Adrenal gland (tissue), 7 donors: ENCODE measurements at regions not wholly inside any gene's neighbourhood (a gene's known extent, or its start where the extent isn't known, plus 50 kb on each side); places are given as distances from the start of the nearest gene placed in this dataset.

Experiments used
- DNase-seq, 7 donors: peaks; one replicate each; pipeline ENCODE4 v3.0.0-alpha.2; 2019 to 2020
- H3K27ac ChIP-seq, 5 donors: fragments of 200-600 bp; sonication (generic) in 4 of 5; 1 replicate in 3 of 5; 2 replicates in 2 of 5; pipeline versions ENCODE4 v1.5.1 to v1.8.0; 2016 to 2020; ENCODE audit warnings: mild to moderate bottlenecking in 1 of 5
- H3K27me3 ChIP-seq: fragments of 200-600 bp; 2 replicates; pipeline ENCODE4 v1.8.0; 2021
- H3K36me3 ChIP-seq, 2 donors: fragments of 200-600 bp; replicated peaks in 1 of 2; 1 replicate in 1 of 2; 2 replicates in 1 of 2; pipeline versions ENCODE4 v1.5.1 to v1.8.0; 2018 to 2022
- H3K4me1 ChIP-seq, 2 donors: fragments of 200-600 bp; replicated peaks in 1 of 2; 1 replicate in 1 of 2; 2 replicates in 1 of 2; pipeline versions ENCODE4 v1.5.1 to v1.8.0; 2018 to 2021
- H3K4me3 ChIP-seq, 4 donors: fragments of 200-600 bp; sonication (generic) in 3 of 4; one replicate each; pipeline ENCODE4 v1.5.1; 2016 to 2018
- H3K9me3 ChIP-seq, 3 donors: fragments of 200-600 bp; sonication (generic) in 1 of 3; replicated peaks in 1 of 3; 1 replicate in 2 of 3; 2 replicates in 1 of 3; pipeline versions ENCODE4 v1.5.1 to v1.8.0; 2016 to 2021
- POLR2A ChIP-seq, 2 donors: fragments of 450-650 bp; IDR thresholded peaks; one replicate each; pipeline ENCODE4 v1.6.1; 2017; ENCODE audit warnings: antibody characterized with exemption in 2 of 2, mild to moderate bottlenecking in 2 of 2, moderate library complexity in 1 of 2
- intact Hi-C, 2 donors: fragments of 100-400 bp; cut with DNase I; formaldehyde crosslinking; loops; one replicate each; pipeline versions ENCODE4 v1.14.1 to v1.15.0; 2022 to 2023
- TF ChIP-seq, protein P1 (sequence below), 6 experiments: fragments of 450-650 bp in 4 of 6; fragments of 200-600 bp in 2 of 6; sonication (generic) in 1 of 6; IDR thresholded peaks; 1 replicate in 5 of 6; 2 replicates in 1 of 6; pipeline versions ENCODE4 v1.5.1 to v1.8.0; 2016 to 2021; ENCODE audit warnings: antibody characterized with exemption in 6 of 6, mild to moderate bottlenecking in 2 of 6, moderate library complexity in 1 of 6
- donor health status: DM: yes; HTN: yes; CAD: no.
- donor health status: DM: no; HTN: no; CAD: no.
- donor health status: DM: no; HTN: no; CAD: no.

DNA sequence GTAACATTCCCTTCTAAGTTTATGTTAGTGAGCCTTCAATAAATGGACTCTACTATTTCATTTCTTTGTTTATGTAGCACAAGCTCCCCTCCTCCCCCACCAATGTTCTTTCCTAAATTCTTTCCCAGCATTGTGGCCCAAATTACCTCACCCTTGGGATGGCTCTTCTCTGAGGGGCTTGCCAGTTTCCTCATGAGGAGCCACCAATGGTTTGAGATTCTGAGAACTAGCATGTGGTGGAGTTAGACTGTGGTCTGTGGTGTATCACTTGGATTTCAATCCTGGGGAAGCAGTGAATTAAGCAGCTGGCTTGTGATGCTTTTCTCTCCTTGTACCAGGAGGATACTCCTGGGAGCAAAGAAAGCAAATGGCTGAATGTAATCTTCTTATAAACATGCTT lies 50.0 kb upstream of the NPHP3 start:
- Histone ChIP-seq H3K4me1 (no peaks in the 10 kb centered on the region), H3K36me3 (no peaks in the 10 kb centered on the region), H3K27me3 (no peaks in the 10 kb centered on the region), H3K27ac (no peak overlapping the region), H3K4me3 (no peak overlapping the region), H3K9me3 (no peaks in the 10 kb centered on the region)
- DNase-seq, result no peak
- intact Hi-C loops, result no loop called here
- no peak for TF ChIP-seq POLR2A (IDR thresholded peaks at IDR 0.05)
- TF ChIP-seq, protein P1, sequence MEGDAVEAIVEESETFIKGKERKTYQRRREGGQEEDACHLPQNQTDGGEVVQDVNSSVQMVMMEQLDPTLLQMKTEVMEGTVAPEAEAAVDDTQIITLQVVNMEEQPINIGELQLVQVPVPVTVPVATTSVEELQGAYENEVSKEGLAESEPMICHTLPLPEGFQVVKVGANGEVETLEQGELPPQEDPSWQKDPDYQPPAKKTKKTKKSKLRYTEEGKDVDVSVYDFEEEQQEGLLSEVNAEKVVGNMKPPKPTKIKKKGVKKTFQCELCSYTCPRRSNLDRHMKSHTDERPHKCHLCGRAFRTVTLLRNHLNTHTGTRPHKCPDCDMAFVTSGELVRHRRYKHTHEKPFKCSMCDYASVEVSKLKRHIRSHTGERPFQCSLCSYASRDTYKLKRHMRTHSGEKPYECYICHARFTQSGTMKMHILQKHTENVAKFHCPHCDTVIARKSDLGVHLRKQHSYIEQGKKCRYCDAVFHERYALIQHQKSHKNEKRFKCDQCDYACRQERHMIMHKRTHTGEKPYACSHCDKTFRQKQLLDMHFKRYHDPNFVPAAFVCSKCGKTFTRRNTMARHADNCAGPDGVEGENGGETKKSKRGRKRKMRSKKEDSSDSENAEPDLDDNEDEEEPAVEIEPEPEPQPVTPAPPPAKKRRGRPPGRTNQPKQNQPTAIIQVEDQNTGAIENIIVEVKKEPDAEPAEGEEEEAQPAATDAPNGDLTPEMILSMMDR (IDR thresholded peaks at IDR 0.05), result no peak
